ENCODE measurements at regions not wholly inside any gene's neighbourhood (a gene's known extent, or its start where the extent isn't known, plus 50 kb on each side); places are given as distances from the start of the nearest gene placed in this dataset.
A peak's percentile ranks its signal among the peaks of the same experiment; 100 is the strongest.

DNA sequence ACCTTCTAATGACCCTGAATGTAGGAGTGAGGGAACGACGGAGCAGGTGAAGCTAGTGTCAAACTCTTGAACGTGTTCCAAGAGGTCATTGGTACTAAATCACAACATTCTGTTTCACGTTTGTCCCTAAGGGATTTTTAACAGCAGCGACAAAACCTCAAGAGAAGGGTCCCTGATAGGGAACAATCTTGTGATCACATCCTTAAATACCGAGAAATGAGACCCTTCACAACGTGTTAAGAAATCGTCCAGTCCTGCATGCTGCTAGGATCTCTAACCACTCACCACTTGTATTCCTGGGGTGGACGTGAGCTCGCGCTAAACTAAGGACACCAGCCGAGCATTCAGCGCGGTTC lies 134.1 kb upstream of the KRAS start:
- H3K27me3 ChIP-seq (ENCODE audit: insufficient read depth, low read length, poor library complexity, severe bottlenecking): no peaks in the 10 kb centered on the region
- no peaks in the 10 kb centered on the region for H3K36me3 ChIP-seq (ENCODE audit: insufficient read depth, low read length)
- TF ChIP-seq, protein P1, sequence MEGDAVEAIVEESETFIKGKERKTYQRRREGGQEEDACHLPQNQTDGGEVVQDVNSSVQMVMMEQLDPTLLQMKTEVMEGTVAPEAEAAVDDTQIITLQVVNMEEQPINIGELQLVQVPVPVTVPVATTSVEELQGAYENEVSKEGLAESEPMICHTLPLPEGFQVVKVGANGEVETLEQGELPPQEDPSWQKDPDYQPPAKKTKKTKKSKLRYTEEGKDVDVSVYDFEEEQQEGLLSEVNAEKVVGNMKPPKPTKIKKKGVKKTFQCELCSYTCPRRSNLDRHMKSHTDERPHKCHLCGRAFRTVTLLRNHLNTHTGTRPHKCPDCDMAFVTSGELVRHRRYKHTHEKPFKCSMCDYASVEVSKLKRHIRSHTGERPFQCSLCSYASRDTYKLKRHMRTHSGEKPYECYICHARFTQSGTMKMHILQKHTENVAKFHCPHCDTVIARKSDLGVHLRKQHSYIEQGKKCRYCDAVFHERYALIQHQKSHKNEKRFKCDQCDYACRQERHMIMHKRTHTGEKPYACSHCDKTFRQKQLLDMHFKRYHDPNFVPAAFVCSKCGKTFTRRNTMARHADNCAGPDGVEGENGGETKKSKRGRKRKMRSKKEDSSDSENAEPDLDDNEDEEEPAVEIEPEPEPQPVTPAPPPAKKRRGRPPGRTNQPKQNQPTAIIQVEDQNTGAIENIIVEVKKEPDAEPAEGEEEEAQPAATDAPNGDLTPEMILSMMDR (conservative IDR thresholded peaks at IDR 0.05; ENCODE audit: low read length): no peak
- TF ChIP-seq EZH2phosphoT487 (IDR thresholded peaks at IDR 0.05; ENCODE audit: borderline replicate concordance): no peak
- no peaks in the 10 kb centered on the region for H4K20me1 ChIP-seq (ENCODE audit: insufficient read depth, low read length, poor library complexity, severe bottlenecking)
- H3K9ac ChIP-seq (ENCODE audit: low read depth, low read length, poor library complexity, severe bottlenecking): peak overlapping the region; percentile 97
- H3K4me1 ChIP-seq (ENCODE audit: insufficient read depth, low read length, poor library complexity, severe bottlenecking): peaks cover 40% of the 10 kb centered on the region
- H3K4me2 ChIP-seq (ENCODE audit: low read depth, low read length, poor library complexity, severe bottlenecking): peak overlapping the region; percentile 96
- H2AFZ ChIP-seq (ENCODE audit: low read length): no peak overlapping the region
- no peaks in the 10 kb centered on the region for H3F3A ChIP-seq (ENCODE audit: low read depth)
- H3K4me3 ChIP-seq (ENCODE audit: low read length, poor library complexity, severe bottlenecking): peak overlapping the region; percentile 91
- peaks cover 9% of the 10 kb centered on the region; the same call in 1 of the 2 replicates for H3K79me2 ChIP-seq (ENCODE audit: insufficient read depth, low read length)
- H3K9me2 ChIP-seq (replicated peaks; ENCODE audit: low read depth, low read length): no peaks in the 10 kb centered on the region
- H3K9me3 ChIP-seq (ENCODE audit: insufficient read depth, low read depth, low read length): no peaks in the 10 kb centered on the region

DNA sequence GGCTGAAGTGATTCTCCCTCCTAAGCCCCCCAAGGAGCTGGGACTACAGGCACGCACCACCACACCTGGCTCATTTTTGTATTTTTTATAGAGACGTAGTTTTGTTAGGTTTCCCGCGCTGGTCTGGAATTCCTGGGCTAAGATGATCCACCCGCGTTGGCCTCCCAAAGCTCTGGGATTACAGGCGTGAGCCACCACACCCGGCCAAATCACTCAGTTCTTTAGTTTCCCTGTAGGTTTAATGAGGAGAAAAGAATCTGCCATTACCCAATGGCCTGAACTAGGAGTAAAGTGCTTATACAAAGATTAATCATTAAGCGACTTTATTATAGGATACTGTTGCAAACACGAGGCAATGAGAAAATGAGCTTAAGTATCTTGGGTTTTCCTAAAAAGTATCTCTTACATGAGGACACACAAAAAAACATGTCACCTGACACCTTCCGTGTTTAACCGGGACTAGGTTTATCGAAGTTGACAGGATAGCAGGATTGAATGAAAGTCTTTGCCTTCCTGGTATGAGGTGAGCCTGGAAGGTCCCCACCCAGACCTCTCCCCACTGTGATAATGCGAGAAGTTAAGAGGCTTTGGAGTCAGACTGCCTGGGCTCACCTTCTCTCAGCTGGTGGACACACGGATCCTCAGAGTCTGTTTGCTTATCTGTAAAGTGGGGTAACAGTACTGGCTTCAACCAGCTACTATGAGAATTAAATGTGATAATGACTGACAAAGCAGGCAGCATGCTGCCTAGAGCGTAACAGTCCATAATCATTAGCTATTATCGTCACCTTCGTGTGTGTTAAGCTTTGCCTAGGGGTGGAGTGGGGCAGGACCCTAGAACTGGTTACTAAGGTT lies 133.5 kb upstream of the KRAS start:
- peaks cover 9% of the 10 kb centered on the region; the same call in 1 of the 2 replicates for H3K79me2 ChIP-seq (ENCODE audit: insufficient read depth, low read length)
- H3K4me2 ChIP-seq (ENCODE audit: low read depth, low read length, poor library complexity, severe bottlenecking): peak overlapping the region; percentile 96
- H4K20me1 ChIP-seq (ENCODE audit: insufficient read depth, low read length, poor library complexity, severe bottlenecking): no peaks in the 10 kb centered on the region
- no peak overlapping the region for H3K9ac ChIP-seq (ENCODE audit: low read depth, low read length, poor library complexity, severe bottlenecking)
- no peaks in the 10 kb centered on the region for H3F3A ChIP-seq (ENCODE audit: low read depth)
- TF ChIP-seq EZH2phosphoT487 (IDR thresholded peaks at IDR 0.05; ENCODE audit: borderline replicate concordance): no peak
- TF ChIP-seq, protein P1 (conservative IDR thresholded peaks at IDR 0.05; ENCODE audit: low read length): no peak
- H3K9me2 ChIP-seq (replicated peaks; ENCODE audit: low read depth, low read length): no peaks in the 10 kb centered on the region
- no peaks in the 10 kb centered on the region for H3K9me3 ChIP-seq (ENCODE audit: insufficient read depth, low read depth, low read length)
- no peak overlapping the region for H2AFZ ChIP-seq (ENCODE audit: low read length)
- no peaks in the 10 kb centered on the region for H3K27me3 ChIP-seq (ENCODE audit: insufficient read depth, low read length, poor library complexity, severe bottlenecking)
- H3K36me3 ChIP-seq (ENCODE audit: insufficient read depth, low read length): no peaks in the 10 kb centered on the region
- H3K4me1 ChIP-seq (ENCODE audit: insufficient read depth, low read length, poor library complexity, severe bottlenecking): peaks cover 40% of the 10 kb centered on the region
- peak overlapping the region; percentile 91 for H3K4me3 ChIP-seq (ENCODE audit: low read length, poor library complexity, severe bottlenecking)

DNA sequence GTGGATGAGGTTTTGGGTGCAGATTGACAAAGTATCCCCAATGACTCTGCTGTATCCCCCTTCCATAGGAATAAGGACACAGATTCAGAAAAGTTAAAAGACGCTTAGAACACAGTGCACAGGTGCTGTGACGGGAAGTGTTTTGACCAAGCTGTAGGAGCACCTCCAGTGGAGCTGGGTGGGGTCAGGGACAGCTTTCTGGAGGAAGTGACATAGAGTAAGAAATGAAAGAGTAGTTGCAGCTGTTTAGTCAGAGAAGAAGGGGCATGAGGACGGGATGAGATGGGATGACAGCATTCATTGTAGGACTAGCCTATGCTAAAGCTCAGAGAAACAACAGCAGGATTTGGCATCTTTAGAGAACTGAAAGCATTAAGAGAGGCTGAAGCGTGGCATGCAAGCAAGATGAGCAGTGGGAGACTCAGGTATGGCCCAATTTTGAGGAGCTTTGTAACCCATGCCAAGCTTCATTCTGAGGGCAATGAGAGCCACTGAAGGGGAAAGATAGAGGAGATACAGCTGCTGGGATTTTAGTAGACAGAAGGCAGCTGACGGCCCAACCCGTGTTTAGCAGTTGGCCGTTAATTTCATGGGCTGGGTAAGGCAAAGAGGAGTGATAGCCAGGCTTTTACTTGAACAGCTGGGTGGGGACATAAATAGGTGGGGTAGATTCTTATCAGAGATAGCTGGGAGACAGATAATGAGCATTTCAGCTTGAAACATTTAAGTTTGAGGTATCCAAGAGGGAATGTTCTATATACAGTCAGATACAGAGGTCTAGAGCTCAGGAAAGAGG lies 131.8 kb upstream of the KRAS start:
- TF ChIP-seq EZH2phosphoT487 (IDR thresholded peaks at IDR 0.05; ENCODE audit: borderline replicate concordance): no peak
- TF ChIP-seq, protein P1 (conservative IDR thresholded peaks at IDR 0.05; ENCODE audit: low read length): no peak
- H3K27me3 ChIP-seq (ENCODE audit: insufficient read depth, low read length, poor library complexity, severe bottlenecking): no peaks in the 10 kb centered on the region
- peak overlapping the region; percentile 14 for H3K9ac ChIP-seq (ENCODE audit: low read depth, low read length, poor library complexity, severe bottlenecking)
- no peaks in the 10 kb centered on the region for H3K36me3 ChIP-seq (ENCODE audit: insufficient read depth, low read length)
- H4K20me1 ChIP-seq (ENCODE audit: insufficient read depth, low read length, poor library complexity, severe bottlenecking): no peaks in the 10 kb centered on the region
- H3K4me1 ChIP-seq (ENCODE audit: insufficient read depth, low read length, poor library complexity, severe bottlenecking): peaks cover 34% of the 10 kb centered on the region
- H3F3A ChIP-seq (ENCODE audit: low read depth): no peaks in the 10 kb centered on the region
- peaks cover 9% of the 10 kb centered on the region; the same call in 1 of the 2 replicates for H3K79me2 ChIP-seq (ENCODE audit: insufficient read depth, low read length)
- no peaks in the 10 kb centered on the region for H3K9me3 ChIP-seq (ENCODE audit: insufficient read depth, low read depth, low read length)
- H3K4me2 ChIP-seq (ENCODE audit: low read depth, low read length, poor library complexity, severe bottlenecking): peak overlapping the region; percentile 36
- H3K4me3 ChIP-seq (ENCODE audit: low read length, poor library complexity, severe bottlenecking): peak overlapping the region; percentile 15
- no peaks in the 10 kb centered on the region for H3K9me2 ChIP-seq (replicated peaks; ENCODE audit: low read depth, low read length)
- H2AFZ ChIP-seq (ENCODE audit: low read length): 0 out of 2 replicates have a peak overlapping the region, but pooled peaks have one; percentile 3
